Gastroesophageal sphincter (tissue), 4 donors: ENCODE measurements at regions not wholly inside any gene's neighbourhood (a gene's known extent, or its start where the extent isn't known, plus 50 kb on each side); places are given as distances from the start of the nearest gene placed in this dataset.
A peak's percentile ranks its signal among the peaks of the same experiment; 100 is the strongest.

ENCODE experiments used
- ATAC-seq: fragments of 150-250 bp; one replicate; pipeline ENCODE4 v1.9.1; 2016; ENCODE audit warnings: mild to moderate bottlenecking, moderate library complexity
- H3K27ac ChIP-seq, 4 donors: fragments of 200-600 bp; sonication (generic) in 3 of 4; 1 replicate in 3 of 4; 2 replicates in 1 of 4; pipeline ENCODE4 v1.5.1; 2016 to 2019
- H3K27me3 ChIP-seq: fragments of 200-600 bp; sonication (generic); one replicate; pipeline ENCODE4 v1.5.1; 2019
- H3K36me3 ChIP-seq, 2 donors: fragments of 200-600 bp; sonication (generic); one replicate each; pipeline ENCODE4 v1.5.1; 2019; ENCODE audit warnings: control low read depth in 1 of 2
- H3K4me1 ChIP-seq, 3 donors: fragments of 200-600 bp; sonication (generic); 1 replicate in 2 of 3; 2 replicates in 1 of 3; pipeline ENCODE4 v1.5.1; 2016 to 2019; ENCODE audit warnings: control low read depth in 2 of 3
- H3K4me3 ChIP-seq, 2 donors: fragments of 200-600 bp; sonication (generic); one replicate each; pipeline ENCODE4 v1.5.1; 2019; ENCODE audit warnings: mild to moderate bottlenecking in 1 of 2, moderate library complexity in 1 of 2
- H3K9me3 ChIP-seq, 3 donors: fragments of 200-600 bp; sonication (generic); one replicate each; pipeline ENCODE4 v1.5.1; 2017 to 2019; ENCODE audit warnings: control low read depth in 2 of 3
- EP300 ChIP-seq: sonication (generic); formaldehyde crosslinking; IDR thresholded peaks from one replicate; pipeline ENCODE4 v1.6.1; 2017; ENCODE audit warnings: antibody characterized with exemption, mild to moderate bottlenecking
- POLR2A ChIP-seq, 2 donors: fragments of 450-650 bp; IDR thresholded peaks; one replicate each; pipeline ENCODE4 v1.6.1; 2017; ENCODE audit warnings: antibody characterized with exemption in 2 of 2, mild to moderate bottlenecking in 2 of 2, moderate library complexity in 1 of 2
- POLR2AphosphoS5 ChIP-seq: sonication (generic); formaldehyde crosslinking; IDR thresholded peaks from one replicate; pipeline ENCODE4 v1.6.1; 2017; ENCODE audit warnings: antibody characterized with exemption
- WGBS, 2 donors: methylation state at CpG; one replicate each; pipeline ENCODE4 v1.1.5; 2018; ENCODE audit warnings: low coverage in 1 of 2; 5-methylcytosine and 5-hydroxymethylcytosine counted together
- TF ChIP-seq, protein P1 (sequence below), 4 experiments: fragments of 200-600 bp in 2 of 4; fragments of 450-650 bp in 2 of 4; sonication (generic) in 1 of 4; IDR thresholded peaks; one replicate each; pipeline ENCODE4 v1.5.1; 2017 to 2019; ENCODE audit warnings: antibody characterized with exemption in 4 of 4, mild to moderate bottlenecking in 2 of 4, moderate library complexity in 2 of 4

- WGBS, 2 donors: 65 to 71% methylated on average over 2 to 3 of the region's 3 CpGs
- H3K4me3 ChIP-seq: no peak overlapping the region
- no peaks in the 10 kb centered on the region for H3K36me3 ChIP-seq
- peak; percentile 63 for ATAC-seq
- TF ChIP-seq, protein P1, sequence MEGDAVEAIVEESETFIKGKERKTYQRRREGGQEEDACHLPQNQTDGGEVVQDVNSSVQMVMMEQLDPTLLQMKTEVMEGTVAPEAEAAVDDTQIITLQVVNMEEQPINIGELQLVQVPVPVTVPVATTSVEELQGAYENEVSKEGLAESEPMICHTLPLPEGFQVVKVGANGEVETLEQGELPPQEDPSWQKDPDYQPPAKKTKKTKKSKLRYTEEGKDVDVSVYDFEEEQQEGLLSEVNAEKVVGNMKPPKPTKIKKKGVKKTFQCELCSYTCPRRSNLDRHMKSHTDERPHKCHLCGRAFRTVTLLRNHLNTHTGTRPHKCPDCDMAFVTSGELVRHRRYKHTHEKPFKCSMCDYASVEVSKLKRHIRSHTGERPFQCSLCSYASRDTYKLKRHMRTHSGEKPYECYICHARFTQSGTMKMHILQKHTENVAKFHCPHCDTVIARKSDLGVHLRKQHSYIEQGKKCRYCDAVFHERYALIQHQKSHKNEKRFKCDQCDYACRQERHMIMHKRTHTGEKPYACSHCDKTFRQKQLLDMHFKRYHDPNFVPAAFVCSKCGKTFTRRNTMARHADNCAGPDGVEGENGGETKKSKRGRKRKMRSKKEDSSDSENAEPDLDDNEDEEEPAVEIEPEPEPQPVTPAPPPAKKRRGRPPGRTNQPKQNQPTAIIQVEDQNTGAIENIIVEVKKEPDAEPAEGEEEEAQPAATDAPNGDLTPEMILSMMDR (IDR thresholded peaks at IDR 0.05): no peak
- TF ChIP-seq POLR2A (IDR thresholded peaks at IDR 0.05): no peak
- no peak for TF ChIP-seq EP300
- no peaks in the 10 kb centered on the region for H3K9me3 ChIP-seq
- no peaks in the 10 kb centered on the region for H3K27me3 ChIP-seq
- H3K27ac ChIP-seq: no peak overlapping the region
- no peaks in the 10 kb centered on the region for H3K4me1 ChIP-seq
Measured at GRCh38 chr9:75715360-75715759, 175.1 kb upstream of the PCSK5 start.

DNA sequence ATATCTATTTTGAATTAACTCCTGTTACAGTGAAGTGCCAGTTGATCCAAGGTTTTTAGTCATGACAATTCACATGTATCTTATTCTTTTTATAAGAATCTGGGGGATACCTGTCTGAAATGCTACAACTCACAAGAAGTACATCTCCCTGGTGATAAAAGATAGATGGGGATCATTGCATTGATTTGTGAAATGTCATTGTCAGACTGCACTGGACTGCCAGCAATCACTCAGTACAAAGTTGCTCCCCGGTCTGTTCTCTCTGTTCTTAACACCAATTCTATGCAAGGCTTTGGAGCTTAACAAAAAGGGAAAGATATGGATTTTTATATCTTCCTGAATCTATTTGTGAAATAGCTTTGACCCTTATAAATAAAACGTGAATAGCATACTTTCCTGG is 171.8 kb upstream of the PCSK5 start:
- 50 to 75% methylated on average over 1 to 2 of the region's 2 CpGs for WGBS, 2 donors
- no peak overlapping the region for H3K4me3 ChIP-seq
- TF ChIP-seq POLR2AphosphoS5: no peak
- TF ChIP-seq, protein P1 (IDR thresholded peaks at IDR 0.05): no peak
- no peak for TF ChIP-seq EP300
- no peak for TF ChIP-seq POLR2A (IDR thresholded peaks at IDR 0.05)
- no peak overlapping the region for H3K27ac ChIP-seq
- H3K36me3 ChIP-seq: no peaks in the 10 kb centered on the region
- no peaks in the 10 kb centered on the region for H3K27me3 ChIP-seq
- no peak for ATAC-seq
- H3K9me3 ChIP-seq: no peaks in the 10 kb centered on the region
- no peaks in the 10 kb centered on the region for H3K4me1 ChIP-seq

DNA sequence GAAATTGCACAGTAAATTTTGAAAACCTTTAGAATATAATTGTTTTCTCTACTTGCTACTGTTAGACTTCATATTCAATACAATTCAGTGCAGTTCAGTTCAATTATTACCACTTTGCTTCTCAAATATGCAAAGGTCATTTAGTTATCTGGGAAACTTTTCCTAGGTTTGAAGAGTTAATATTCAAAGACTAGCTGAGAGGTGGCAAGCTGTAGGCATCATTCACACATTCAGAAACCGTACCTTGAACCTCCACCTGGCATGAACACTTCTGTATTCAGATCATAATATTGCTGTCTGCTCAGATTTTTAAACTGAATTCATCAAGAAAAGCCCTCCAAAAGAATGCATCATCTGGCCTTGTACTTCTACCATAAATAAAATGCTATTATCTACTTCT is 162.1 kb upstream of the PCSK5 start:
- no peak for ATAC-seq
- Histone ChIP-seq H3K4me1 (no peaks in the 10 kb centered on the region), H3K4me3 (no peak overlapping the region), H3K27ac (no peak overlapping the region), H3K27me3 (no peaks in the 10 kb centered on the region), H3K36me3 (no peaks in the 10 kb centered on the region), H3K9me3 (no peaks in the 10 kb centered on the region)
- 50 to 75% methylated on average over 1 of the region's 1 CpG for WGBS, 2 donors
- no peak for TF ChIP-seq EP300
- no peak for TF ChIP-seq POLR2AphosphoS5
- TF ChIP-seq, protein P1 (IDR thresholded peaks at IDR 0.05): no peak
- TF ChIP-seq POLR2A (IDR thresholded peaks at IDR 0.05): no peak

DNA sequence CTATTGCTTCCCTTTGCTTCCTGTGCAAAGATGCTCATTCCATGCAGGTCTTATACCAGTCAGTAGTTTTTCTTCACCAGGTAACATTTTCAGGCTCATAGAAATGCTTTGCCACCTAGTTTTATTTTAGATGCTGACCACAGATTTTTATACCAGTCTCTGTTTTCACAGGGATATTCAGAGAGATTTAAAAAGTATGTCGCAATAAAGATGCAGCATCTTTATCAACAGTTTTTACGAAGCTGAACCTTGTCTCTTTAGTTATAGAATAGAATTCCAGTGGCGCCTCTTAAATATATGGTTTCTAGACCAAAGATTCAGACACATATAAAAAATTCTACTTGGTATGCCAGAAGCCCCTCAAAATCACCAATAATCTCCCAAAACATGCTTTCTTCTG is 155.7 kb upstream of the PCSK5 start:
- ATAC-seq: no peak

GRCh38 chr9:75739884-75740611 is 150.4 kb upstream of the PCSK5 start:
- 37 to 48% methylated on average over 4 of the region's 4 CpGs for WGBS, 2 donors
- Histone ChIP-seq H3K27me3 (no peaks in the 10 kb centered on the region), H3K27ac (no peak overlapping the region), H3K4me3 (no peak overlapping the region), H3K36me3 (no peaks in the 10 kb centered on the region), H3K4me1 (peaks cover 0 to 3% (median 0%) of the 10 kb centered on the region in 3 donors), H3K9me3 (no peaks in the 10 kb centered on the region)
- TF ChIP-seq, protein P1 (IDR thresholded peaks at IDR 0.05): no peak
- TF ChIP-seq POLR2AphosphoS5 (no peak), EP300 (no peak), POLR2A (IDR thresholded peaks at IDR 0.05) (no peak)
- ATAC-seq: peak; percentile 70

More for the DNA sequence above, 155.7 kb upstream of the PCSK5 start:
- Histone ChIP-seq H3K27ac (no peak overlapping the region), H3K4me1 (peaks cover 0 to 1% (median 0%) of the 10 kb centered on the region in 3 donors), H3K9me3 (no peaks in the 10 kb centered on the region), H3K36me3 (no peaks in the 10 kb centered on the region), H3K4me3 (no peak overlapping the region), H3K27me3 (no peaks in the 10 kb centered on the region)
- TF ChIP-seq, protein P1 (IDR thresholded peaks at IDR 0.05): no peak
- TF ChIP-seq POLR2AphosphoS5: no peak
- no peak for TF ChIP-seq EP300
- TF ChIP-seq POLR2A (IDR thresholded peaks at IDR 0.05): no peak
- 89 to 100% methylated on average over 3 of the region's 3 CpGs for WGBS, 2 donors
